ENCODE measurements at regions not wholly inside any gene's neighbourhood (a gene's known extent, or its start where the extent isn't known, plus 50 kb on each side); places are given as distances from the start of the nearest gene placed in this dataset.

GRCh38 chr4:107210450-107211239 is 174.5 kb upstream of the DKK2 start:
- no peak for TF ChIP-seq CTCF (conservative IDR thresholded peaks at IDR 0.05 in 1 of 2, IDR thresholded peaks at IDR 0.05 in 1 of 2; ENCODE audit: extremely low read depth in 1 of 2, insufficient read depth in 1 of 2, low read depth in 1 of 2, low read length in 2 of 2)
- TF ChIP-seq EZH2 (IDR thresholded peaks at IDR 0.05; ENCODE audit: borderline replicate concordance, low read length) = no peak

Measured in mammary epithelial cell (primary cell).